HCT116 (cell line): ENCODE measurements at regions not wholly inside any gene's neighbourhood (a gene's known extent, or its start where the extent isn't known, plus 50 kb on each side); places are given as distances from the start of the nearest gene placed in this dataset.

Experiments
- ATAC-seq: fragments of 200-7000 bp; cut with Tn5 transposase; 2 replicates; pipeline ENCODE4 v1.9.1; 2020; ENCODE audit warnings: mild to moderate bottlenecking, moderate library complexity
- BruUV-seq: library from RNA; stranded (reverse); fragments of 400-500 nt; replicated peaks from 2 replicates; lab custom pipeline; 2021; lab: Mats Ljungman, UMichigan
- CTCF ChIA-PET: fragments of 300-600 bp; sonication (Branson Sonifier 250); formaldehyde crosslinking; loops from one replicate; lab custom pipeline; 2021; ENCODE audit warnings: antibody characterized with exemption; lab: Charles Lee
- POLR2A ChIA-PET: fragments of 300-600, 350-600 bp; sonication (Branson Sonifier 250); formaldehyde crosslinking; loops from one replicate; lab custom pipeline; 2021; ENCODE audit warnings: antibody characterized with exemption; lab: Charles Lee
- RAD21 ChIA-PET, 2 experiments: fragments of 300-600 bp; sonication (Branson Sonifier 250); formaldehyde crosslinking; loops; one replicate each; lab custom pipeline; 2023; ENCODE audit warnings: low total read pairs in 2 of 2; ENCODE audit not compliant: uncharacterized antibody in 2 of 2, unreplicated experiment in 2 of 2, low non-redundant PET in 1 of 2; lab: Charles Lee
- DNase-seq: peaks from one replicate; pipeline ENCODE4 v3.0.0-alpha.2; 2010; ENCODE audit warnings: low read depth, low spot score
- H2AFZ ChIP-seq: fragments of 200-600 bp; shearing (Covaris generic), sonication (generic); 2 replicates; pipeline ENCODE4 v1.6.1; 2017; ENCODE audit warnings: low read depth, mixed run types, mixed read lengths, antibody characterized with exemption, low read length; ENCODE audit not compliant: poor library complexity, severe bottlenecking
- H3K27ac ChIP-seq: 2 replicates; pipeline ENCODE4 v1.5.1; 2012; ENCODE audit warnings: low read depth, low read length
- H3K27me3 ChIP-seq: fragments of 200-600 bp; sonication (generic); 2 replicates; pipeline ENCODE4 v1.6.1; 2016; ENCODE audit warnings: mixed run types, low read length, mixed read lengths; ENCODE audit not compliant: insufficient read depth
- H3K36me3 ChIP-seq, 2 experiments: fragments of 200-500 bp in 1 of 2; fragments of 200-600 bp in 1 of 2; sonication (Bioruptor generic) in 1 of 2; sonication (generic) in 1 of 2; 2 replicates each; pipeline versions ENCODE4 v1.5.1 to v1.6.1; 2014 to 2016; ENCODE audit warnings: low read length in 2 of 2, inconsistent platforms in 1 of 2, mixed read lengths in 1 of 2, mixed run types in 1 of 2; ENCODE audit not compliant: insufficient read depth in 2 of 2, control insufficient read depth in 1 of 2
- H3K4me1 ChIP-seq, 2 experiments: fragments of 200-600 bp in 1 of 2; sonication (generic) in 1 of 2; 2 replicates each; pipeline versions ENCODE4 v1.5.1 to v1.6.1; 2012 to 2017; ENCODE audit warnings: low read length in 2 of 2, inconsistent platforms in 1 of 2, mild to moderate bottlenecking in 1 of 2, mixed read lengths in 1 of 2, mixed run types in 1 of 2, moderate library complexity in 1 of 2; ENCODE audit not compliant: insufficient read depth in 2 of 2, control insufficient read depth in 1 of 2
- H3K4me2 ChIP-seq: fragments of 200-600 bp; sonication (generic); 2 replicates; pipeline ENCODE4 v1.6.1; 2017; ENCODE audit warnings: mixed run types, low read length, mixed read lengths
- H3K4me3 ChIP-seq, 2 experiments: fragments of 200-600 bp in 1 of 2; sonication (generic) in 1 of 2; replicated peaks in 1 of 2; 2 replicates each; pipeline ENCODE4 v1.5.1; 2011 to 2016; ENCODE audit warnings: low read length in 2 of 2, control low read depth in 1 of 2, low read depth in 1 of 2, mild to moderate bottlenecking in 1 of 2, mixed read lengths in 1 of 2, mixed run types in 1 of 2
- H3K79me2 ChIP-seq: fragments of 200-600 bp; sonication (generic); 2 replicates; pipeline ENCODE4 v1.6.1; 2017; ENCODE audit warnings: mild to moderate bottlenecking, mixed run types, low read length, moderate library complexity, mixed read lengths; ENCODE audit not compliant: insufficient read depth
- H3K9ac ChIP-seq: fragments of 200-600 bp; sonication (generic); 2 replicates; pipeline ENCODE4 v1.6.1; 2016; ENCODE audit warnings: low read length, mixed read lengths
- H3K9me2 ChIP-seq: fragments of 200-600 bp; sonication (generic), shearing (Covaris generic); 2 replicates; pipeline ENCODE4 v1.6.1; 2017; ENCODE audit warnings: mixed run types, mild to moderate bottlenecking, moderate library complexity; ENCODE audit not compliant: insufficient read depth
- H3K9me3 ChIP-seq, 2 experiments: fragments of 200-500 bp in 1 of 2; fragments of 200-600 bp in 1 of 2; sonication (Bioruptor generic) in 1 of 2; sonication (generic) in 1 of 2; 2 replicates each; pipeline ENCODE4 v1.6.1; 2014 to 2017; ENCODE audit warnings: low read length in 2 of 2, mixed read lengths in 2 of 2, inconsistent platforms in 1 of 2, low read depth in 1 of 2, mild to moderate bottlenecking in 1 of 2, mixed run types in 1 of 2, moderate library complexity in 1 of 2; ENCODE audit not compliant: control insufficient read depth in 1 of 2, insufficient read depth in 1 of 2
- H4K20me1 ChIP-seq: fragments of 200-600 bp; sonication (generic), shearing (Covaris generic); 2 replicates; pipeline ENCODE4 v1.6.1; 2017; ENCODE audit warnings: mixed run types, mild to moderate bottlenecking, moderate library complexity; ENCODE audit not compliant: insufficient read depth
- ATF3 ChIP-seq: IDR thresholded peaks from 2 replicates; pipeline ENCODE4 v1.6.1; 2012
- CBX3 ChIP-seq: IDR thresholded peaks from 2 replicates; pipeline ENCODE4 v1.6.1; 2012; ENCODE audit warnings: low read depth
- CEBPB ChIP-seq: IDR thresholded peaks from 2 replicates; pipeline ENCODE4 v1.6.1; 2012; ENCODE audit warnings: low read depth
- EGR1 ChIP-seq: IDR thresholded peaks from 2 replicates; pipeline ENCODE4 v1.6.1; 2012; ENCODE audit warnings: low read depth
- ELF1 ChIP-seq: IDR thresholded peaks from 2 replicates; pipeline ENCODE4 v1.6.1; 2012; ENCODE audit warnings: low read depth, borderline replicate concordance
- EZH2phosphoT487 ChIP-seq: fragments of 200-600 bp; IDR thresholded peaks from 2 replicates; pipeline ENCODE4 v1.6.1; 2018; ENCODE audit warnings: antibody characterized with exemption, borderline replicate concordance
- FOSL1 ChIP-seq: IDR thresholded peaks from 2 replicates; pipeline ENCODE4 v1.6.1; 2012; ENCODE audit warnings: low read depth
- POLR2A ChIP-seq: IDR thresholded peaks from 2 replicates; pipeline ENCODE4 v1.7.0; 2011; ENCODE audit warnings: borderline replicate concordance; ENCODE audit not compliant: insufficient read depth, insufficient read length; ENCODE audit errors: extremely low read depth
- POLR2AphosphoS5 ChIP-seq: IDR thresholded peaks from 2 replicates; pipeline ENCODE4 v1.6.1; 2011; ENCODE audit warnings: mild to moderate bottlenecking, low read depth, low read length, moderate library complexity
- RAD21 ChIP-seq: IDR thresholded peaks from 2 replicates; pipeline ENCODE4 v1.6.1; 2012; ENCODE audit warnings: low read depth, mild to moderate bottlenecking
- REST ChIP-seq: IDR thresholded peaks from 2 replicates; pipeline ENCODE4 v1.6.1; 2012; ENCODE audit warnings: low read depth
- SP1 ChIP-seq: IDR thresholded peaks from 2 replicates; pipeline ENCODE4 v1.6.1; 2012; ENCODE audit warnings: low read depth
- SRF ChIP-seq: IDR thresholded peaks from 2 replicates; pipeline ENCODE4 v1.6.1; 2012; ENCODE audit warnings: low read depth
- TCF7L2 ChIP-seq: IDR thresholded peaks from 2 replicates; pipeline ENCODE4 v1.7.0; 2011; ENCODE audit warnings: borderline replicate concordance, inconsistent platforms; ENCODE audit not compliant: insufficient read depth, insufficient read length; ENCODE audit errors: extremely low read depth
- YY1 ChIP-seq: IDR thresholded peaks from 2 replicates; pipeline ENCODE4 v1.6.1; 2011; ENCODE audit warnings: low read length, low read depth, moderate library complexity, mild to moderate bottlenecking; ENCODE audit not compliant: insufficient replicate concordance; ENCODE audit errors: extremely low read depth
- ZNF274 ChIP-seq: fragments of 200-500 bp; sonication (Bioruptor generic); IDR thresholded peaks from 2 replicates; pipeline ENCODE4 v1.6.1; 2014; ENCODE audit warnings: mild to moderate bottlenecking, low read depth, low read length, inconsistent platforms
- intact Hi-C: fragments of 100-400 bp; cut with micrococcal nuclease; formaldehyde crosslinking; loops from 2 replicates; pipeline ENCODE4 v1.10.0; 2022
- TF ChIP-seq, protein P1 (sequence below): IDR thresholded peaks from 2 replicates; pipeline ENCODE4 v1.6.1; 2012

- intact Hi-C loops = no loop called here
- Histone ChIP-seq H2AFZ (no peak overlapping the region), H3K9ac (no peak overlapping the region), H3K9me3 (peaks cover 0 to 3% of the 10 kb centered on the region in 2 experiments; a peak in 1 of 4 replicates), H3K36me3 (no peaks in the 10 kb centered on the region), H3K9me2 (no peaks in the 10 kb centered on the region), H3K4me3 (no peak overlapping the region), H3K4me1 (no peaks in the 10 kb centered on the region), H3K79me2 (no peaks in the 10 kb centered on the region), H4K20me1 (no peaks in the 10 kb centered on the region), H3K4me2 (no peak overlapping the region), H3K27ac (no peak overlapping the region), H3K27me3 (no peaks in the 10 kb centered on the region)
- no peak for DNase-seq
- CTCF ChIA-PET = no interaction called here
- ATAC-seq = no peak
- BruUV-seq = no TSS peak
- no peak for TF ChIP-seq SRF
- no peak for TF ChIP-seq FOSL1
- TF ChIP-seq TCF7L2 = no peak
- no peak for TF ChIP-seq POLR2AphosphoS5
- no peak for TF ChIP-seq YY1
- TF ChIP-seq EZH2phosphoT487 = no peak
- no peak for TF ChIP-seq REST
- no peak for TF ChIP-seq ATF3
- TF ChIP-seq CBX3 = no peak
- no peak for TF ChIP-seq SP1
- no peak for TF ChIP-seq EGR1
- TF ChIP-seq ELF1 = no peak
- no peak for TF ChIP-seq ZNF274
- TF ChIP-seq RAD21 = no peak
- TF ChIP-seq POLR2A = no peak
- TF ChIP-seq CEBPB = no peak
- TF ChIP-seq, protein P1, sequence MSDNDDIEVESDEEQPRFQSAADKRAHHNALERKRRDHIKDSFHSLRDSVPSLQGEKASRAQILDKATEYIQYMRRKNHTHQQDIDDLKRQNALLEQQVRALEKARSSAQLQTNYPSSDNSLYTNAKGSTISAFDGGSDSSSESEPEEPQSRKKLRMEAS = no peak
- RAD21 ChIA-PET = no interaction called here
- POLR2A ChIA-PET = no interaction called here
Measured at GRCh38 chr21:37983336-37984095, 67.3 kb upstream of the KCNJ6 start.
